SK-N-SH treated with all-trans-retinoic acid at 6 μM for 48 hours (cell line): ENCODE measurements at regions not wholly inside any gene's neighbourhood (a gene's known extent, or its start where the extent isn't known, plus 50 kb on each side); places are given as distances from the start of the nearest gene placed in this dataset.

Experiments used
- ATAC-seq: fragments of 200-7000 bp; cut with Tn5 transposase; 3 replicates; pipeline ENCODE4 v1.9.1; 2020; ENCODE audit warnings: mild to moderate bottlenecking, moderate library complexity
- ARNTL ChIP-seq: fragments of 450-650 bp; formaldehyde crosslinking; IDR thresholded peaks from 2 replicates; pipeline ENCODE4 v1.5.0; 2020; ENCODE audit warnings: low read depth, mild to moderate bottlenecking, moderate library complexity, borderline replicate concordance
- BACH2 ChIP-seq: fragments of 250-450 bp; sonication (Bioruptor Pico); IDR thresholded peaks from 2 replicates; pipeline ENCODE4 v1.9.0; 2021; ENCODE audit warnings: mild to moderate bottlenecking, borderline replicate concordance
- CSDC2 ChIP-seq: fragments of 250-450 bp; sonication (Bioruptor Pico); IDR thresholded peaks from 2 replicates; pipeline ENCODE4 v1.5.0; 2020; ENCODE audit warnings: mild to moderate bottlenecking, moderate library complexity
- ESRRG ChIP-seq: fragments of 250-450 bp; sonication (Bioruptor Pico); IDR thresholded peaks from 2 replicates; pipeline ENCODE4 v1.6.1; 2021; ENCODE audit warnings: mild to moderate bottlenecking
- GLIS3 ChIP-seq: fragments of 250-450 bp; sonication (Bioruptor Pico); IDR thresholded peaks from 2 replicates; pipeline ENCODE4 v1.5.0; 2020; ENCODE audit warnings: mild to moderate bottlenecking, moderate library complexity
- ISL1 ChIP-seq: fragments of 250-450 bp; sonication (Bioruptor Pico); IDR thresholded peaks from 2 replicates; pipeline ENCODE4 v2.1.2; 2022; ENCODE audit warnings: mild to moderate bottlenecking, moderate library complexity
- OSR1 ChIP-seq: fragments of 250-450 bp; sonication (Bioruptor Pico); IDR thresholded peaks from 2 replicates; pipeline ENCODE4 v1.8.0; 2022; ENCODE audit warnings: moderate library complexity, mild to moderate bottlenecking, inconsistent platforms
- PPARA ChIP-seq: fragments of 250-450 bp; sonication (Bioruptor Pico); IDR thresholded peaks from 2 replicates; pipeline ENCODE4 v1.5.0; 2020; ENCODE audit warnings: mild to moderate bottlenecking, borderline replicate concordance
- RARB ChIP-seq: fragments of 250-450 bp; sonication (Bioruptor Pico); IDR thresholded peaks from 2 replicates; pipeline ENCODE4 v1.8.0; 2021; ENCODE audit warnings: mild to moderate bottlenecking, moderate library complexity
- SNAI2 ChIP-seq: fragments of 250-450 bp; sonication (Bioruptor Pico); IDR thresholded peaks from 2 replicates; pipeline ENCODE4 v1.5.0; 2020; ENCODE audit warnings: mild to moderate bottlenecking, moderate library complexity
- TCF4 ChIP-seq: fragments of 250-450 bp; sonication (Bioruptor Pico); IDR thresholded peaks from 2 replicates; pipeline ENCODE4 v1.8.0; 2021; ENCODE audit warnings: mild to moderate bottlenecking, moderate library complexity, borderline replicate concordance
- TOX ChIP-seq: fragments of 250-450 bp; sonication (Bioruptor Pico); IDR thresholded peaks from 2 replicates; pipeline ENCODE4 v1.8.0; 2021; ENCODE audit warnings: mild to moderate bottlenecking, moderate library complexity, borderline replicate concordance
- ZC3H10 ChIP-seq: fragments of 250-450 bp; sonication (Bioruptor Pico); IDR thresholded peaks from 2 replicates; pipeline ENCODE4 v1.5.1; 2021; ENCODE audit warnings: mild to moderate bottlenecking, moderate library complexity
- ZNF565 ChIP-seq: fragments of 450-650 bp; formaldehyde crosslinking; conservative IDR thresholded peaks from 2 replicates; pipeline ENCODE4 v1.5.0; 2020; ENCODE audit warnings: low read depth, mild to moderate bottlenecking, moderate library complexity
- ZNF70 ChIP-seq: fragments of 450-650 bp; formaldehyde crosslinking; IDR thresholded peaks from 2 replicates; pipeline ENCODE4 v1.5.0; 2020; ENCODE audit warnings: mild to moderate bottlenecking, moderate library complexity
- ZNF8 ChIP-seq: fragments of 450-650 bp; formaldehyde crosslinking; IDR thresholded peaks from 2 replicates; pipeline ENCODE4 v1.5.0; 2020; ENCODE audit warnings: mild to moderate bottlenecking, moderate library complexity
- TF ChIP-seq, protein P1 (sequence below): fragments of 250-450 bp; sonication (Bioruptor Pico); IDR thresholded peaks from 2 replicates; pipeline ENCODE4 v1.8.0; 2021; ENCODE audit warnings: low read depth, mild to moderate bottlenecking, moderate library complexity, borderline replicate concordance
- TF ChIP-seq, protein P2 (sequence below): fragments of 250-450 bp; sonication (Bioruptor Pico); IDR thresholded peaks from 2 replicates; pipeline ENCODE4 v1.5.1; 2021; ENCODE audit warnings: mild to moderate bottlenecking, moderate library complexity
- TF ChIP-seq, protein P3 (sequence below): fragments of 250-450 bp; sonication (Bioruptor Pico); IDR thresholded peaks from 2 replicates; pipeline ENCODE4 v1.5.0; 2020; ENCODE audit warnings: mild to moderate bottlenecking, moderate library complexity
- TF ChIP-seq, protein P4 (sequence below): fragments of 250-450 bp; sonication (Bioruptor Pico); IDR thresholded peaks from 2 replicates; pipeline ENCODE4 v1.5.1; 2020; ENCODE audit warnings: low read depth, mild to moderate bottlenecking, moderate library complexity

DNA sequence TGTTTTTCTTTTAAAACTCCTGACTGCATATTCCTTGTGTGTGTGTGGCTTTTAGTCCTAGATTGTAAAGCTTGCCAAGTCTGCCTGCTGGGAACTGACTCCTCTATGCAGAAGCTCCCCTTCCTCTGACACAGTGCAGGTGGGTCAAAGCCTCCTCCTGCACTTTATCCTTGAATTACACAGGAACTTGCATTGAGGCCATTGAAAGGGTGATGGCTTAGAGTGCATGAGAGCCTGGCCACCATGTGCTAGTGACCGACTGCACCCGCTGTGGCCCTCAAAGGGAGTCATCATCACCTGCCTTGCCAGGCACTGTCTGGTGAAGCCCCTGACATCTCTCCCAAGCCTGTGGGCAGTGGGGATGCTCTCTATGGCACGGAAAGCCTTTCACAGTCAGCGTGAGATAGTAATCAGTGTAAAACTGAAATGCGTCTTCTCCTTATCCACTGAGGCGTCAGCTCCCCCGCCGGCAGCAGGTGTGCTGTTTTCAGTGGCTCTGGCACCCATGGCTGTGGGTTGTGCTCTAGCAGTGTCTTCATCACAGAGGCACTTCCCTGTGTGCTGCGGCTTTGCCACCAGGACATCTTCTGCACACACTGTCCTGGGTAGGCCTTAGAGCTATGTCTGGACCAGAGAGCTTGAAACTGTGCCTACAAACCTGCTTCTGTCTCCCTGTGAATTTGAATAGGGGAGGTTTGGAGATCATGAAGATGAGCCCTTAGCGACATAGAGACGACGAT lies 87.9 kb downstream of the THBS2 start:
- no peak for TF ChIP-seq TCF4 (CRISPR knock-in tag)
- TF ChIP-seq ZNF8, result no peak
- TF ChIP-seq PPARA, result no peak
- TF ChIP-seq, protein P1, sequence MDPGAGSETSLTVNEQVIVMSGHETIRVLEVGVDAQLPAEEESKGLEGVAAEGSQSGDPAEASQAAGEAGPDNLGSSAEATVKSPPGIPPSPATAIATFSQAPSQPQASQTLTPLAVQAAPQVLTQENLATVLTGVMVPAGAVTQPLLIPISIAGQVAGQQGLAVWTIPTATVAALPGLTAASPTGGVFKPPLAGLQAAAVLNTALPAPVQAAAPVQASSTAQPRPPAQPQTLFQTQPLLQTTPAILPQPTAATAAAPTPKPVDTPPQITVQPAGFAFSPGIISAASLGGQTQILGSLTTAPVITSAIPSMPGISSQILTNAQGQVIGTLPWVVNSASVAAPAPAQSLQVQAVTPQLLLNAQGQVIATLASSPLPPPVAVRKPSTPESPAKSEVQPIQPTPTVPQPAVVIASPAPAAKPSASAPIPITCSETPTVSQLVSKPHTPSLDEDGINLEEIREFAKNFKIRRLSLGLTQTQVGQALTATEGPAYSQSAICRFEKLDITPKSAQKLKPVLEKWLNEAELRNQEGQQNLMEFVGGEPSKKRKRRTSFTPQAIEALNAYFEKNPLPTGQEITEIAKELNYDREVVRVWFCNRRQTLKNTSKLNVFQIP (CRISPR knock-in tag), result no peak
- no peak for TF ChIP-seq TOX (CRISPR knock-in tag)
- TF ChIP-seq ARNTL, result no peak
- TF ChIP-seq, protein P2, sequence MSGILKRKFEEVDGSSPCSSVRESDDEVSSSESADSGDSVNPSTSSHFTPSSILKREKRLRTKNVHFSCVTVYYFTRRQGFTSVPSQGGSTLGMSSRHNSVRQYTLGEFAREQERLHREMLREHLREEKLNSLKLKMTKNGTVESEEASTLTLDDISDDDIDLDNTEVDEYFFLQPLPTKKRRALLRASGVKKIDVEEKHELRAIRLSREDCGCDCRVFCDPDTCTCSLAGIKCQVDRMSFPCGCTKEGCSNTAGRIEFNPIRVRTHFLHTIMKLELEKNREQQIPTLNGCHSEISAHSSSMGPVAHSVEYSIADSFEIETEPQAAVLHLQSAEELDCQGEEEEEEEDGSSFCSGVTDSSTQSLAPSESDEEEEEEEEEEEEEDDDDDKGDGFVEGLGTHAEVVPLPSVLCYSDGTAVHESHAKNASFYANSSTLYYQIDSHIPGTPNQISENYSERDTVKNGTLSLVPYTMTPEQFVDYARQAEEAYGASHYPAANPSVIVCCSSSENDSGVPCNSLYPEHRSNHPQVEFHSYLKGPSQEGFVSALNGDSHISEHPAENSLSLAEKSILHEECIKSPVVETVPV (CRISPR knock-in tag), result no peak
- TF ChIP-seq RARB (CRISPR knock-in tag), result no peak
- no peak for TF ChIP-seq ZC3H10 (CRISPR knock-in tag)
- no peak for TF ChIP-seq GLIS3
- TF ChIP-seq SNAI2 (CRISPR knock-in tag), result no peak
- no peak for TF ChIP-seq ISL1 (CRISPR knock-in tag)
- no peak for TF ChIP-seq BACH2 (CRISPR knock-in tag)
- TF ChIP-seq ZNF565, result no peak
- TF ChIP-seq, protein P3, sequence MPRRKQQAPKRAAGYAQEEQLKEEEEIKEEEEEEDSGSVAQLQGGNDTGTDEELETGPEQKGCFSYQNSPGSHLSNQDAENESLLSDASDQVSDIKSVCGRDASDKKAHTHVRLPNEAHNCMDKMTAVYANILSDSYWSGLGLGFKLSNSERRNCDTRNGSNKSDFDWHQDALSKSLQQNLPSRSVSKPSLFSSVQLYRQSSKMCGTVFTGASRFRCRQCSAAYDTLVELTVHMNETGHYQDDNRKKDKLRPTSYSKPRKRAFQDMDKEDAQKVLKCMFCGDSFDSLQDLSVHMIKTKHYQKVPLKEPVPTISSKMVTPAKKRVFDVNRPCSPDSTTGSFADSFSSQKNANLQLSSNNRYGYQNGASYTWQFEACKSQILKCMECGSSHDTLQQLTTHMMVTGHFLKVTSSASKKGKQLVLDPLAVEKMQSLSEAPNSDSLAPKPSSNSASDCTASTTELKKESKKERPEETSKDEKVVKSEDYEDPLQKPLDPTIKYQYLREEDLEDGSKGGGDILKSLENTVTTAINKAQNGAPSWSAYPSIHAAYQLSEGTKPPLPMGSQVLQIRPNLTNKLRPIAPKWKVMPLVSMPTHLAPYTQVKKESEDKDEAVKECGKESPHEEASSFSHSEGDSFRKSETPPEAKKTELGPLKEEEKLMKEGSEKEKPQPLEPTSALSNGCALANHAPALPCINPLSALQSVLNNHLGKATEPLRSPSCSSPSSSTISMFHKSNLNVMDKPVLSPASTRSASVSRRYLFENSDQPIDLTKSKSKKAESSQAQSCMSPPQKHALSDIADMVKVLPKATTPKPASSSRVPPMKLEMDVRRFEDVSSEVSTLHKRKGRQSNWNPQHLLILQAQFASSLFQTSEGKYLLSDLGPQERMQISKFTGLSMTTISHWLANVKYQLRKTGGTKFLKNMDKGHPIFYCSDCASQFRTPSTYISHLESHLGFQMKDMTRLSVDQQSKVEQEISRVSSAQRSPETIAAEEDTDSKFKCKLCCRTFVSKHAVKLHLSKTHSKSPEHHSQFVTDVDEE, result no peak
- no peak for TF ChIP-seq CSDC2
- no peak for ATAC-seq

DNA sequence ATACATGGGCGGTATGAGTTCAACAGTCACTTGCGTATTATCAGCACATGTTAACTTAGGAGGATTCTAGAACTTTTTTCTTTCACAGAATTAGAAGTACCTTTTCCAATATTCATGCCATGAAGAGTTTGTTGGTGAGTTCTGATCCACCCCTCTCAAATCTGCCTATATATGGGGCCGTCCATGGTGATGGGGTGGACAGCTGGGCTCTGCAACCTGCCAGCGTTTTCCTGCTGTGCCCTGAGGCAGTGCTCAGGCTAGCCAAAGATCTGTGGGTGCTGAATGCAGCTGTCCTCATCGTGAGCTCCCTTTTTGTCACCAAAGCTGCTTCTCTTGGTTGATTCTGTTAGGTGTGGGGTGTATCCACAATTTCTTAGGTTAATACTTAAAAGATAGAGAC lies 88.7 kb downstream of the THBS2 start:
- TF ChIP-seq, protein P2 (CRISPR knock-in tag), result no peak
- TF ChIP-seq TOX (CRISPR knock-in tag), result no peak
- no peak for TF ChIP-seq ZNF565
- no peak for TF ChIP-seq TCF4 (CRISPR knock-in tag)
- no peak for TF ChIP-seq SNAI2 (CRISPR knock-in tag)
- TF ChIP-seq, protein P4, sequence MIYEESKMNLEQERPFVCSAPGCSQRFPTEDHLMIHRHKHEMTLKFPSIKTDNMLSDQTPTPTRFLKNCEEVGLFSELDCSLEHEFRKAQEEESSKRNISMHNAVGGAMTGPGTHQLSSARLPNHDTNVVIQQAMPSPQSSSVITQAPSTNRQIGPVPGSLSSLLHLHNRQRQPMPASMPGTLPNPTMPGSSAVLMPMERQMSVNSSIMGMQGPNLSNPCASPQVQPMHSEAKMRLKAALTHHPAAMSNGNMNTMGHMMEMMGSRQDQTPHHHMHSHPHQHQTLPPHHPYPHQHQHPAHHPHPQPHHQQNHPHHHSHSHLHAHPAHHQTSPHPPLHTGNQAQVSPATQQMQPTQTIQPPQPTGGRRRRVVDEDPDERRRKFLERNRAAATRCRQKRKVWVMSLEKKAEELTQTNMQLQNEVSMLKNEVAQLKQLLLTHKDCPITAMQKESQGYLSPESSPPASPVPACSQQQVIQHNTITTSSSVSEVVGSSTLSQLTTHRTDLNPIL (CRISPR knock-in tag), result no peak
- no peak for TF ChIP-seq PPARA
- no peak for ATAC-seq

DNA sequence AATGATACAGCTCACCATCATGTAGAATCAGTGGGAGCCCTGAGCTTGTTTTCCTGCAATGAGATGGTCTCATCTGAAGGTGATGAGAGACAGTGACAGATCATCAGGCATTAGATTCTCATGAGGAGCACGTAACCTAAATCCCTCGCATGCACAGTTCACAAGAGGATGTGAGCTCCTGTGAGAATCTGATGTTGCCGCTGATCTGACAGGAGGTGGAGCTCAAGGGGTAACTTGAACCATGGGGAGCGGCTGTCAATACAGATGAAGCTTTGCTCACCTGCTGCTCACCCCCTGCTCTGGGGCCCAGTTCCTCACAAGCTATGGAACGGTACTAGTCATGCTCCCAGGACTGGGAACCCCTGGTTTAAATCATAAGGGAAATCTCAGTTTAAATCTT lies 89.2 kb downstream of the THBS2 start:
- no peak for ATAC-seq
- no peak for TF ChIP-seq OSR1 (CRISPR knock-in tag)
- TF ChIP-seq ESRRG, result no peak
- TF ChIP-seq RARB (CRISPR knock-in tag), result no peak
- no peak for TF ChIP-seq SNAI2 (CRISPR knock-in tag)
- TF ChIP-seq BACH2 (CRISPR knock-in tag), result no peak
- TF ChIP-seq ZNF565, result no peak
- TF ChIP-seq ZNF70 (CRISPR knock-in tag), result no peak
- no peak for TF ChIP-seq TCF4 (CRISPR knock-in tag)
